Neural progenitor cell (in vitro differentiated cells): ENCODE measurements at regions not wholly inside any gene's neighbourhood (a gene's known extent, or its start where the extent isn't known, plus 50 kb on each side); places are given as distances from the start of the nearest gene placed in this dataset.

Experiments
- DNase-seq: peaks from one replicate; pipeline ENCODE4 v3.0.0-alpha.2; 2016; ENCODE audit warnings: low spot score
- H2AFZ ChIP-seq: fragments of 200-600 bp; sonication (generic); replicated peaks from 2 replicates; pipeline ENCODE4 v1.6.1; 2016; ENCODE audit warnings: antibody characterized with exemption
- H3F3A ChIP-seq: fragments of 200-600 bp; sonication (generic); 2 replicates; pipeline ENCODE4 v1.6.1; 2016; ENCODE audit warnings: antibody characterized with exemption, low read depth
- H3K27ac ChIP-seq: fragments of 200-600 bp; sonication (generic); 2 replicates; pipeline ENCODE4 v1.5.1; 2016; ENCODE audit warnings: mild to moderate bottlenecking
- H3K27me3 ChIP-seq: fragments of 200-600 bp; sonication (generic); 2 replicates; pipeline ENCODE4 v1.6.1; 2016; ENCODE audit warnings: mild to moderate bottlenecking, moderate library complexity
- H3K36me3 ChIP-seq: fragments of 200-600 bp; sonication (generic); 2 replicates; pipeline ENCODE4 v1.5.1; 2016
- H3K4me1 ChIP-seq: fragments of 200-600 bp; sonication (generic); 2 replicates; pipeline ENCODE4 v1.6.1; 2016; ENCODE audit warnings: mixed run types
- H3K4me2 ChIP-seq: fragments of 200-600 bp; sonication (generic); 2 replicates; pipeline ENCODE4 v1.6.1; 2016
- H3K4me3 ChIP-seq: fragments of 200-600 bp; sonication (generic); 2 replicates; pipeline ENCODE4 v1.5.1; 2016
- H3K79me2 ChIP-seq: fragments of 200-600 bp; sonication (generic); 2 replicates; pipeline ENCODE4 v1.6.1; 2016; ENCODE audit warnings: low read depth
- H3K9ac ChIP-seq: fragments of 200-600 bp; sonication (generic); 2 replicates; pipeline ENCODE4 v1.6.1; 2016
- H3K9me3 ChIP-seq: fragments of 200-600 bp; sonication (generic); 2 replicates; pipeline ENCODE4 v1.5.1; 2016; ENCODE audit warnings: low read depth
- H4K20me1 ChIP-seq: fragments of 200-600 bp; sonication (generic); 2 replicates; pipeline ENCODE4 v1.6.1; 2016; ENCODE audit warnings: low read depth
- H3K27ac Mint-ChIP-seq: 3 replicates; pipeline ENCODE4 v1.8.0; 2021; ENCODE audit warnings: mixed read lengths
- H3K27me3 Mint-ChIP-seq: 2 replicates; pipeline ENCODE4 v1.8.0; 2022; ENCODE audit warnings: low read depth, mild to moderate bottlenecking, inconsistent platforms, moderate library complexity, mixed read lengths; ENCODE audit not compliant: insufficient read depth
- H3K36me3 Mint-ChIP-seq: 3 replicates; pipeline ENCODE4 v1.8.0; 2021; ENCODE audit warnings: mixed read lengths
- H3K4me1 Mint-ChIP-seq: 3 replicates; pipeline ENCODE4 v1.8.0; 2021; ENCODE audit warnings: mixed read lengths
- H3K4me3 Mint-ChIP-seq: 3 replicates; pipeline ENCODE4 v1.8.0; 2021; ENCODE audit warnings: mild to moderate bottlenecking, moderate library complexity, mixed read lengths
- H3K9me3 Mint-ChIP-seq: 3 replicates; pipeline ENCODE4 v1.8.0; 2020; ENCODE audit warnings: mixed read lengths
- EZH2 ChIP-seq: fragments of 200-600 bp; sonication (generic); IDR thresholded peaks from 2 replicates; pipeline ENCODE4 v1.6.1; 2017; ENCODE audit warnings: antibody characterized with exemption, mild to moderate bottlenecking, moderate library complexity
- EZH2phosphoT487 ChIP-seq: fragments of 200-600 bp; sonication (generic); IDR thresholded peaks from 2 replicates; pipeline ENCODE4 v1.6.1; 2017; ENCODE audit warnings: antibody characterized with exemption
- TF ChIP-seq, protein P1 (sequence below): fragments of 200-600 bp; sonication (generic); IDR thresholded peaks from 2 replicates; pipeline ENCODE4 v1.5.1; 2017; ENCODE audit warnings: antibody characterized with exemption, mild to moderate bottlenecking

DNA sequence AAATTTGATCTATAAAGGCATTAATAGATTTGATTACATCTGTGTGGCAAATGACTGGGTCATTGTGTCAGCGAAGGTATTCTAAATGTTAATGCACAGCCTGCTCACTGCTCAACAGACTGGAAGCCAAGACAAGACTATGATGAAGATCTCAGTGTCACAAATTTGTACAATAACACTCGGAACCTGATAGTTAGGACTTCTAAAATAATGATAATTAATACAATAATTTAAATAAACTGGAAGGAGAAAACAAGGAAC lies 217.4 kb downstream of the CENPC start:
- DNase-seq, result no peak
- no peak overlapping the region for H3K27ac Mint-ChIP-seq

DNA sequence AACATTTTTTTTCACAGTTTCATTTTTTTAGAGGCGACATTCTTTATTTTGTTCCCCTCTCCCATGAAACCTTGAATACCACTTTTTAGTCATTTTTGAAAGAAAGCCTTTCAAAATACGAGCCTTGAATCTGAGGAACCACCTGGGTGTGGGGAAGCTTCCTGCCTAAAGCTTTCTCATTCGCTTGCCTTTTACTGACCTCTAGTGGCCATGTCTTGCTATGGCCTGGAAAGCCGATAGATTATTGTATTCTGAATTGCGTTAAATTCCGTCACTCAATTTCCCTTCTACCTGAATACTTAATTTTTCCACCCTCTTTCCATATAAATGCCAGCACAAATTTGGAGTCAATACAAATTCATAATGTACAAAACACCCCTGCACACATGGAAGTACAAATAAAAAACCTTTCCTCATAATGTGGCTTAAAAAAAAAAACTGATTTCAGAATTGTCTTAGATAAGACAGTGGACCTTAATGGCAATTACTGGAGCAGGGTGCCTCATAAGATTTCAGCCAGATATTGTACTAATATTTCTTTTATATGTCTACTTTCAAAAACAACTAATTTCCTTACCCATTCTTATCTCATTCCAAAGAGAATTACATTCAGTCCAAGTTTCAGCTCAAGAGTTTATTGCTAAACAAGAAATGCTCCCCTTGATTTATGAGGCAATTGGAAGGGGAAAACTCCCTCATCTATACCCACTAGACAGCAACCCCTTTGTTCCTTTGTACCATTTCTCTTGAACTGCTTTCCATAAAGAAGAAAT lies 217.9 kb downstream of the CENPC start:
- no peak overlapping the region for H3K27ac ChIP-seq
- H3K4me1 Mint-ChIP-seq, result peaks cover 11% of the 10 kb centered on the region
- H3K79me2 ChIP-seq, result no peaks in the 10 kb centered on the region
- peak; percentile 82 for DNase-seq
- no peaks in the 10 kb centered on the region for H3K36me3 ChIP-seq
- H4K20me1 ChIP-seq, result no peaks in the 10 kb centered on the region
- no peak overlapping the region for H3K9ac ChIP-seq
- peaks cover 9% of the 10 kb centered on the region for H3K27me3 ChIP-seq
- H3K36me3 Mint-ChIP-seq, result no peaks in the 10 kb centered on the region
- H3K4me3 Mint-ChIP-seq, result no peak overlapping the region
- no peaks in the 10 kb centered on the region for H3K9me3 ChIP-seq
- no peak overlapping the region for H3K4me3 ChIP-seq
- H3K27me3 Mint-ChIP-seq, result no peaks in the 10 kb centered on the region
- no peak for TF ChIP-seq EZH2phosphoT487
- TF ChIP-seq, protein P1, sequence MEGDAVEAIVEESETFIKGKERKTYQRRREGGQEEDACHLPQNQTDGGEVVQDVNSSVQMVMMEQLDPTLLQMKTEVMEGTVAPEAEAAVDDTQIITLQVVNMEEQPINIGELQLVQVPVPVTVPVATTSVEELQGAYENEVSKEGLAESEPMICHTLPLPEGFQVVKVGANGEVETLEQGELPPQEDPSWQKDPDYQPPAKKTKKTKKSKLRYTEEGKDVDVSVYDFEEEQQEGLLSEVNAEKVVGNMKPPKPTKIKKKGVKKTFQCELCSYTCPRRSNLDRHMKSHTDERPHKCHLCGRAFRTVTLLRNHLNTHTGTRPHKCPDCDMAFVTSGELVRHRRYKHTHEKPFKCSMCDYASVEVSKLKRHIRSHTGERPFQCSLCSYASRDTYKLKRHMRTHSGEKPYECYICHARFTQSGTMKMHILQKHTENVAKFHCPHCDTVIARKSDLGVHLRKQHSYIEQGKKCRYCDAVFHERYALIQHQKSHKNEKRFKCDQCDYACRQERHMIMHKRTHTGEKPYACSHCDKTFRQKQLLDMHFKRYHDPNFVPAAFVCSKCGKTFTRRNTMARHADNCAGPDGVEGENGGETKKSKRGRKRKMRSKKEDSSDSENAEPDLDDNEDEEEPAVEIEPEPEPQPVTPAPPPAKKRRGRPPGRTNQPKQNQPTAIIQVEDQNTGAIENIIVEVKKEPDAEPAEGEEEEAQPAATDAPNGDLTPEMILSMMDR, result peak; percentile 96
- H3F3A ChIP-seq, result no peaks in the 10 kb centered on the region
- no peak overlapping the region for H3K4me2 ChIP-seq
- H3K4me1 ChIP-seq, result no peaks in the 10 kb centered on the region
- H2AFZ ChIP-seq, result no peak overlapping the region
- H3K27ac Mint-ChIP-seq, result no peak overlapping the region
- peaks cover 17% of the 10 kb centered on the region for H3K9me3 Mint-ChIP-seq

More for the DNA sequence above, 217.4 kb downstream of the CENPC start:
- H3K27me3 Mint-ChIP-seq, result peaks cover 3% of the 10 kb centered on the region
- H3K79me2 ChIP-seq, result no peaks in the 10 kb centered on the region
- H3K27ac ChIP-seq, result no peak overlapping the region
- H3K9me3 Mint-ChIP-seq, result peaks cover 12% of the 10 kb centered on the region
- no peak overlapping the region for H3K4me3 ChIP-seq
- H3K4me3 Mint-ChIP-seq, result no peak overlapping the region
- no peak overlapping the region for H3K4me2 ChIP-seq
- no peak overlapping the region for H2AFZ ChIP-seq
- H3K27me3 ChIP-seq, result peaks cover 9% of the 10 kb centered on the region
- H3K36me3 Mint-ChIP-seq, result no peaks in the 10 kb centered on the region
- no peak overlapping the region for H3K9ac ChIP-seq
- H3F3A ChIP-seq, result no peaks in the 10 kb centered on the region
- H3K4me1 ChIP-seq, result no peaks in the 10 kb centered on the region
- no peaks in the 10 kb centered on the region for H4K20me1 ChIP-seq
- no peaks in the 10 kb centered on the region for H3K36me3 ChIP-seq
- TF ChIP-seq EZH2phosphoT487, result no peak
- TF ChIP-seq, protein P1, result no peak
- TF ChIP-seq EZH2, result no peak
- H3K9me3 ChIP-seq, result no peaks in the 10 kb centered on the region
- H3K4me1 Mint-ChIP-seq, result peaks cover 11% of the 10 kb centered on the region

DNA sequence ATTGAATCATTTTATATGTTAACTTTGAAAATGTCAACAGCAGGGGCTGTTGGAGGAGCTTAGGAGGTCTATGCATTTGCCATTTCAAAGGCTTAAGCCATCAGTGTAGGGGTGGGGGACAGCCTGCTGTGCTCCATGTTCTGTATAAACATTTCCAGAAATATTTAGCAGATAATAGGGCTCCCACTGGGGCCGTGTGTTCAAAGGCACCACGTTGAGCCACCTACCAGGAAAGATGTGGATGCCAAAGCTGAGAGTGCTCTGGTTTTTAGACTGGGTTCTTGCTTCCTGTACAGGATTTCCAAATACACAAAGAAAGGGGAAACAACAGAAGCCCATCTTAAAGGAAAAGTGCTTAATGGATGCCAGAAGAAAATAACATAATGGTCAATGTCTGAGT lies 219.5 kb downstream of the CENPC start:
- H3K27me3 Mint-ChIP-seq, result no peaks in the 10 kb centered on the region
- no peak for TF ChIP-seq EZH2
- no peak for TF ChIP-seq EZH2phosphoT487
- TF ChIP-seq, protein P1, result no peak
- no peak for DNase-seq
- no peak overlapping the region for H3K27ac Mint-ChIP-seq
- H3K36me3 Mint-ChIP-seq, result no peaks in the 10 kb centered on the region
- no peaks in the 10 kb centered on the region for H4K20me1 ChIP-seq
- H2AFZ ChIP-seq, result no peak overlapping the region
- H3K79me2 ChIP-seq, result no peaks in the 10 kb centered on the region
- H3K4me1 ChIP-seq, result no peaks in the 10 kb centered on the region
- peaks cover 9% of the 10 kb centered on the region for H3K27me3 ChIP-seq
- H3K36me3 ChIP-seq, result no peaks in the 10 kb centered on the region
- no peak overlapping the region for H3K4me3 Mint-ChIP-seq
- H3K4me1 Mint-ChIP-seq, result peaks cover 11% of the 10 kb centered on the region
- H3F3A ChIP-seq, result no peaks in the 10 kb centered on the region
- peaks cover 19% of the 10 kb centered on the region for H3K9me3 Mint-ChIP-seq
- H3K4me3 ChIP-seq, result no peak overlapping the region
- H3K4me2 ChIP-seq, result no peak overlapping the region
- H3K9ac ChIP-seq, result no peak overlapping the region
- no peaks in the 10 kb centered on the region for H3K9me3 ChIP-seq
- H3K27ac ChIP-seq, result no peak overlapping the region
